HL-60 (cell line): ENCODE measurements at regions not wholly inside any gene's neighbourhood (a gene's known extent, or its start where the extent isn't known, plus 50 kb on each side); places are given as distances from the start of the nearest gene placed in this dataset.

Experiments
- CTCF ChIP-seq: IDR thresholded peaks from one replicate; pipeline ENCODE4 v1.5.1; 2011; ENCODE audit warnings: low read length, control low read depth, inconsistent platforms; ENCODE audit not compliant: insufficient read depth
- GABPA ChIP-seq: IDR thresholded peaks from 2 replicates; pipeline ENCODE4 v1.6.1; 2012; ENCODE audit warnings: low read depth
- POLR2AphosphoS5 ChIP-seq: IDR thresholded peaks from 2 replicates; pipeline ENCODE4 v1.6.1; 2012; ENCODE audit warnings: low read depth
- REST ChIP-seq: IDR thresholded peaks from 2 replicates; pipeline ENCODE4 v1.6.1; 2012; ENCODE audit warnings: low read depth; ENCODE audit not compliant: insufficient replicate concordance
- SPI1 ChIP-seq: IDR thresholded peaks from 2 replicates; pipeline ENCODE4 v1.6.1; 2012; ENCODE audit warnings: low read depth, mild to moderate bottlenecking, borderline replicate concordance

- TF ChIP-seq POLR2AphosphoS5 = no peak
- no peak for TF ChIP-seq CTCF
- no peak for TF ChIP-seq REST
- TF ChIP-seq GABPA = no peak
- no peak for TF ChIP-seq SPI1
Observed at GRCh38 chr22:22712666-22713365, 68.4 kb downstream of the GGTLC2 start.
